SK-N-SH treated with all-trans-retinoic acid at 6 μM for 48 hours (cell line): ENCODE measurements at regions not wholly inside any gene's neighbourhood (a gene's known extent, or its start where the extent isn't known, plus 50 kb on each side); places are given as distances from the start of the nearest gene placed in this dataset.

Source experiments
- ARNTL ChIP-seq: fragments of 450-650 bp; formaldehyde crosslinking; IDR thresholded peaks from 2 replicates; pipeline ENCODE4 v1.5.0; 2020; ENCODE audit warnings: low read depth, mild to moderate bottlenecking, moderate library complexity, borderline replicate concordance
- CSDC2 ChIP-seq: fragments of 250-450 bp; sonication (Bioruptor Pico); IDR thresholded peaks from 2 replicates; pipeline ENCODE4 v1.5.0; 2020; ENCODE audit warnings: mild to moderate bottlenecking, moderate library complexity
- ISL1 ChIP-seq: fragments of 250-450 bp; sonication (Bioruptor Pico); IDR thresholded peaks from 2 replicates; pipeline ENCODE4 v2.1.2; 2022; ENCODE audit warnings: mild to moderate bottlenecking, moderate library complexity
- SNAI2 ChIP-seq: fragments of 250-450 bp; sonication (Bioruptor Pico); IDR thresholded peaks from 2 replicates; pipeline ENCODE4 v1.5.0; 2020; ENCODE audit warnings: mild to moderate bottlenecking, moderate library complexity
- ZFP30 ChIP-seq: fragments of 450-650 bp; formaldehyde crosslinking; IDR thresholded peaks from 2 replicates; pipeline ENCODE4 v1.5.0; 2022; ENCODE audit warnings: mild to moderate bottlenecking, moderate library complexity
- TF ChIP-seq, protein P1 (sequence below): fragments of 250-450 bp; sonication (Bioruptor Pico); IDR thresholded peaks from 2 replicates; pipeline ENCODE4 v1.5.0; 2020; ENCODE audit warnings: mild to moderate bottlenecking, moderate library complexity

DNA sequence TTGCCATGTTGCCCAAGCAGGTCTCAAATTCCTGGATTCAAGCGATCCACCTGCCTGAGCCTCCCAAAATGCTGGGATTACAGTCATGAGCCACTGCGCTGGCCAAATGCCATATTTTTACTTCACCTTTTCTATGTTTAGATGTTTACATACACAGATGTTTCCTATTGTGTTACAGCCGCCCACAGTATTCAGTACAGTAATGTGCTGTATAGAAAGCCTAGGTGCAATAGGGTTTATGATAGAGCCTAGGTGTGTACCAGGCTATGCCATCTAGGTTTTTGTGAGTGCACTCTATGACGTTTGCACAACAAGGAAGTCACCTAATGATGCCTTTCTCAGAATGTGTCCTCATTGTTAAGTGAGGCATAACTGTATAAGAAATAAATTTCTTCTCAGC is 153.4 kb downstream of the CHRM3 start:
- TF ChIP-seq SNAI2 (no peak), ARNTL (CRISPR knock-in tag) (no peak), ISL1 (CRISPR knock-in tag) (no peak), CSDC2 (CRISPR knock-in tag) (no peak), ZFP30 (CRISPR knock-in tag) (no peak)
- TF ChIP-seq, protein P1, sequence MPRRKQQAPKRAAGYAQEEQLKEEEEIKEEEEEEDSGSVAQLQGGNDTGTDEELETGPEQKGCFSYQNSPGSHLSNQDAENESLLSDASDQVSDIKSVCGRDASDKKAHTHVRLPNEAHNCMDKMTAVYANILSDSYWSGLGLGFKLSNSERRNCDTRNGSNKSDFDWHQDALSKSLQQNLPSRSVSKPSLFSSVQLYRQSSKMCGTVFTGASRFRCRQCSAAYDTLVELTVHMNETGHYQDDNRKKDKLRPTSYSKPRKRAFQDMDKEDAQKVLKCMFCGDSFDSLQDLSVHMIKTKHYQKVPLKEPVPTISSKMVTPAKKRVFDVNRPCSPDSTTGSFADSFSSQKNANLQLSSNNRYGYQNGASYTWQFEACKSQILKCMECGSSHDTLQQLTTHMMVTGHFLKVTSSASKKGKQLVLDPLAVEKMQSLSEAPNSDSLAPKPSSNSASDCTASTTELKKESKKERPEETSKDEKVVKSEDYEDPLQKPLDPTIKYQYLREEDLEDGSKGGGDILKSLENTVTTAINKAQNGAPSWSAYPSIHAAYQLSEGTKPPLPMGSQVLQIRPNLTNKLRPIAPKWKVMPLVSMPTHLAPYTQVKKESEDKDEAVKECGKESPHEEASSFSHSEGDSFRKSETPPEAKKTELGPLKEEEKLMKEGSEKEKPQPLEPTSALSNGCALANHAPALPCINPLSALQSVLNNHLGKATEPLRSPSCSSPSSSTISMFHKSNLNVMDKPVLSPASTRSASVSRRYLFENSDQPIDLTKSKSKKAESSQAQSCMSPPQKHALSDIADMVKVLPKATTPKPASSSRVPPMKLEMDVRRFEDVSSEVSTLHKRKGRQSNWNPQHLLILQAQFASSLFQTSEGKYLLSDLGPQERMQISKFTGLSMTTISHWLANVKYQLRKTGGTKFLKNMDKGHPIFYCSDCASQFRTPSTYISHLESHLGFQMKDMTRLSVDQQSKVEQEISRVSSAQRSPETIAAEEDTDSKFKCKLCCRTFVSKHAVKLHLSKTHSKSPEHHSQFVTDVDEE (CRISPR knock-in tag), result no peak
